Glutamatergic neuron (in vitro differentiated cells): ENCODE measurements at regions not wholly inside any gene's neighbourhood (a gene's known extent, or its start where the extent isn't known, plus 50 kb on each side); places are given as distances from the start of the nearest gene placed in this dataset.

Source experiments
- DNase-seq: peaks from one replicate; pipeline ENCODE4 v3.0.0; 2022
- H3K27ac Mint-ChIP-seq: one replicate; pipeline ENCODE4 v1.8.0; 2020; ENCODE audit warnings: mild to moderate bottlenecking, mixed read lengths, inconsistent platforms; ENCODE audit not compliant: unreplicated experiment
- H3K27me3 Mint-ChIP-seq: one replicate; pipeline ENCODE4 v1.8.0; 2020; ENCODE audit warnings: mild to moderate bottlenecking, moderate library complexity, mixed read lengths, inconsistent platforms; ENCODE audit not compliant: unreplicated experiment
- H3K36me3 Mint-ChIP-seq: one replicate; pipeline ENCODE4 v1.8.0; 2020; ENCODE audit warnings: mild to moderate bottlenecking, mixed read lengths, inconsistent platforms; ENCODE audit not compliant: unreplicated experiment
- H3K4me1 Mint-ChIP-seq: one replicate; pipeline ENCODE4 v1.8.0; 2020; ENCODE audit warnings: mild to moderate bottlenecking, low read depth, mixed read lengths, inconsistent platforms; ENCODE audit not compliant: unreplicated experiment
- H3K4me3 Mint-ChIP-seq: one replicate; pipeline ENCODE4 v1.8.0; 2020; ENCODE audit warnings: mild to moderate bottlenecking, mixed read lengths, inconsistent platforms; ENCODE audit not compliant: unreplicated experiment
- H3K9me3 Mint-ChIP-seq: one replicate; pipeline ENCODE4 v1.8.0; 2020; ENCODE audit warnings: mild to moderate bottlenecking, moderate library complexity, mixed read lengths, inconsistent platforms; ENCODE audit not compliant: unreplicated experiment
- TF ChIP-seq, protein P1 (sequence below): fragments of 200-600 bp; sonication (generic); IDR thresholded peaks from one replicate; pipeline ENCODE4 v1.5.0; 2021; ENCODE audit not compliant: partially characterized antibody, unreplicated experiment

DNA sequence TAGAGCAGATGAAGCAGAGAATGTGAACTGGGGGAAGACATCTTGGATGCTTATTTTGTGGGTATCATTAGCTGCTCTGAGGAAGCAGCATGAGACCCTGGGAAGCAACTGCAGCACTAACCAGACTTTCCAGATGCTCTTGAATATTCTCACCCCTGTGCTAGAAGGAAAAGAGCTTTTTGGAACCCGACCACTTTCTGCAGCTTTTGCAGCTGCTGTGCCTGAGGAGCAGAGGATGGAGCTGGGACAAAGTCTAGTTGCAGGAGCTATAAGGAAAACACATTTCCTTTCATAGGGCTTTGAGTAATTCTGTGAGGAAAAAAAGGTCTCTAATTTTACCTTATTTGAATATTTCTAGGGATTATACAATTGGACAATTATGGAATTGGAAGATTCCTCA is 369.7 kb downstream of the CD109 start:
- DNase-seq = no peak
- TF ChIP-seq, protein P1, sequence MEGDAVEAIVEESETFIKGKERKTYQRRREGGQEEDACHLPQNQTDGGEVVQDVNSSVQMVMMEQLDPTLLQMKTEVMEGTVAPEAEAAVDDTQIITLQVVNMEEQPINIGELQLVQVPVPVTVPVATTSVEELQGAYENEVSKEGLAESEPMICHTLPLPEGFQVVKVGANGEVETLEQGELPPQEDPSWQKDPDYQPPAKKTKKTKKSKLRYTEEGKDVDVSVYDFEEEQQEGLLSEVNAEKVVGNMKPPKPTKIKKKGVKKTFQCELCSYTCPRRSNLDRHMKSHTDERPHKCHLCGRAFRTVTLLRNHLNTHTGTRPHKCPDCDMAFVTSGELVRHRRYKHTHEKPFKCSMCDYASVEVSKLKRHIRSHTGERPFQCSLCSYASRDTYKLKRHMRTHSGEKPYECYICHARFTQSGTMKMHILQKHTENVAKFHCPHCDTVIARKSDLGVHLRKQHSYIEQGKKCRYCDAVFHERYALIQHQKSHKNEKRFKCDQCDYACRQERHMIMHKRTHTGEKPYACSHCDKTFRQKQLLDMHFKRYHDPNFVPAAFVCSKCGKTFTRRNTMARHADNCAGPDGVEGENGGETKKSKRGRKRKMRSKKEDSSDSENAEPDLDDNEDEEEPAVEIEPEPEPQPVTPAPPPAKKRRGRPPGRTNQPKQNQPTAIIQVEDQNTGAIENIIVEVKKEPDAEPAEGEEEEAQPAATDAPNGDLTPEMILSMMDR = no peak
- Mint-ChIP-seq H3K9me3 (no peaks in the 10 kb centered on the region), H3K4me3 (no peak overlapping the region), H3K27ac (no peak overlapping the region), H3K27me3 (no peaks in the 10 kb centered on the region), H3K36me3 (no peaks in the 10 kb centered on the region), H3K4me1 (no peaks in the 10 kb centered on the region)

DNA sequence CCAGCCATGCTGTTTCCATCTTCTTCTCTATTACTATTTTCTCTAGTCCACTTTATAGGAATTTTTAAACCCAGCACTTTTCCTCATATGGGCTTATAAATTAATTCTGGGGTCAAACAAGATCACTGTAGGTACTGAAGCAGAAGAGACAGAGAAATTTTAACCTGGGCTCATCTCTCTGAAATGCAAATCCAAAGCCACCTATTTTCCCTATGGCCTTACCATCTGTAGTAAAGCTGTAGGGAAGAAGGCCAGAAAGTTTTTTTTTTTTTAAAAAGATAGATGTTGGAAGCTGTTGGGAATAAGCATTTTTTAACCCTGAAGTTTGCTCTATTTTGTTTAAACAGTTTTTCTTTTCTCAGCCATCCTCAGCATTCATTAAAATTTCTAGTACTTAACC is 367.4 kb downstream of the CD109 start:
- no peak for DNase-seq
- Mint-ChIP-seq H3K4me1 (no peaks in the 10 kb centered on the region), H3K9me3 (no peaks in the 10 kb centered on the region), H3K27ac (no peak overlapping the region), H3K36me3 (no peaks in the 10 kb centered on the region), H3K27me3 (peaks cover 2% of the 10 kb centered on the region), H3K4me3 (no peak overlapping the region)
- TF ChIP-seq, protein P1 = no peak

DNA sequence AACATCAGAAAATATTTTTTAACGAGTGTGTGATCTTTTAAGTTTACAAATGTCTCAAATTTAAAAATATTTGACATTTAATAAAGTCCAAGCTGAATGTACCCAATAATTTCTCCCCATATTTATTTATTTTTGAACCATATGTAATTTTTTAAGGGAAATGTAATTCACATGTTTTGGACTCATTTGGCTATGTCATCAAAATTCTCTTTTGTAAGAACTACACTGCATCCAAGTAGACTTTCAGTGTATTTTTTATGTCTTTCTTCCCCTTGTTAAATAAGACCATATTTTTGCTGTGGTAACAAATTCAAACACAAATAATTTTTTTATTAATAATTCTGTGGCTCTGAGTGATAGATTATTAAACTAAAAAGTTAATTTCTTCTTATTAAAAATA is 365.2 kb downstream of the CD109 start:
- Mint-ChIP-seq H3K36me3 (no peaks in the 10 kb centered on the region), H3K4me1 (no peaks in the 10 kb centered on the region), H3K4me3 (no peak overlapping the region), H3K27ac (no peak overlapping the region), H3K27me3 (peaks cover 2% of the 10 kb centered on the region), H3K9me3 (no peaks in the 10 kb centered on the region)
- DNase-seq = no peak
- TF ChIP-seq, protein P1 = no peak

DNA sequence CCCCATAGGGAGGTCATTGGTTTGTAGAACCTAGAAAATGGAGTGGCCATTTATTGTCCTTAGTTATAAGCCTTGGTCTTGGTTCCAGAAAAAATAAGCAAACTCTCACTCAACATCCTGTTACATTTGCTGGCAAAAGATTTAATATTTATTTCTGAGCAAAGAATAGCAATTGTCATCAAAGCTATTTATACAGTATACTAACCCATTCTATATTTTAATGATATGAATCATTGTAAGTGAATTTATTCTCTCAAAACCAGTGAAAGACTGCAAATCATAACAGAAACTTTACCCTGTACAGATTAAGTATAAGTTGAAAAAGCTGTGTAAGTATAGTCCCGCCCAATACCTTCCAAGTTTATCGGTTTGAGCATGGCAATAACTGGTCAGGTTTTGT is 364.4 kb downstream of the CD109 start:
- no peak for DNase-seq
- TF ChIP-seq, protein P1 = no peak

DNA sequence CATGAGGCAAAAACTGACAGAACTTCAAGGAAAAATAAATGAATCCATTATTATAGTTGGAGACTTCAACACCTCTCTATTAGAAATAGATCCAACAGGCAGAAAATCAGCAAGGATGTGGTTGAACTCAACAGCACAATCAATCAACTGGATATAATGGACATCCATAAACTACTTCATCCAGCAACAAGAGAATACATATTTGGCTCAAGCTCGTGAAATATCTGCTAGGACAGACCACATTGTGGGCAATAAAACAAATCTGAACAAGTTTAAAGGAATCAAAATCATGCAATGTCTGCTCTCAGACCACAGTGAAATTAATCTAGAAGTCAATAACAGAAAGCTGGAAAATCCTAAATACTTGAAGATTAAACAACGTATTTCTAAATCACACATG is 362.6 kb downstream of the CD109 start:
- peaks cover 2% of the 10 kb centered on the region for H3K27me3 Mint-ChIP-seq
- H3K4me1 Mint-ChIP-seq = no peaks in the 10 kb centered on the region
- no peaks in the 10 kb centered on the region for H3K9me3 Mint-ChIP-seq
- H3K4me3 Mint-ChIP-seq = no peak overlapping the region
- no peak overlapping the region for H3K27ac Mint-ChIP-seq
- H3K36me3 Mint-ChIP-seq = no peaks in the 10 kb centered on the region
- TF ChIP-seq, protein P1 = no peak
- DNase-seq = no peak

More for the DNA sequence above, 364.4 kb downstream of the CD109 start:
- Mint-ChIP-seq H3K4me3 (no peak overlapping the region), H3K4me1 (no peaks in the 10 kb centered on the region), H3K36me3 (no peaks in the 10 kb centered on the region), H3K9me3 (no peaks in the 10 kb centered on the region), H3K27me3 (peaks cover 2% of the 10 kb centered on the region), H3K27ac (no peak overlapping the region)
